ENCODE measurements at regions not wholly inside any gene's neighbourhood (a gene's known extent, or its start where the extent isn't known, plus 50 kb on each side); places are given as distances from the start of the nearest gene placed in this dataset.

DNA sequence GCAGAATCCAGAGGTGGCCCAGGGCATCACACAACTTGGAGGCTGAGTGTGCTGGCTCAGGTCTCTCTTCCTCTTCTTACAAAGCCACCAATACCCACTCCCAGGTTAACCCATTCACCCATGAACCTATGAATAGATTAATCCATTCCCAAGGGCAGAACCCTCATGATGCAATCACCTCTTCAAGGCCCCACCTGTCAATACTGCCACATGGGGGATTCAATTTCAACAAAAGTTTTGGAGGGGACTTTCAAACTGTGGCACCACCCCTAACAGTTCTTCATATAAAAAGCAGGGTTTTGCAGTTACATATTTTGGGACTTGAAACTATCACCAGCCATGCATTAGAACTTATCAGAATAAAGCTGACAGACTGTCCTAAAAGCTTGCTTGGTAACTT is 193.6 kb upstream of the RNF32 start:
- Histone ChIP-seq H3K9ac (ENCODE audit: low read depth, low read length, poor library complexity) (no peak overlapping the region), H3K23ac (ENCODE audit: low read depth, low read length, poor library complexity) (no peak overlapping the region), H3K4me2 (ENCODE audit: insufficient read depth, low read length, poor library complexity, severe bottlenecking) (no peak overlapping the region), H3K27ac (replicated peaks; ENCODE audit: low read length) (no peak overlapping the region), H2AFZ (ENCODE audit: low read length) (no peak overlapping the region), H3K36me3 (replicated peaks in 1 of 2; ENCODE audit: control insufficient read depth in 2 of 2, insufficient read depth in 2 of 2, low read length in 2 of 2) (no peaks in the 10 kb centered on the region), H3K27me3 (ENCODE audit: control insufficient read depth in 3 of 3, insufficient read depth in 3 of 3, low read depth in 1 of 3, low read length in 3 of 3) (peaks cover 0 to 3% (median 0%) of the 10 kb centered on the region in 3 experiments), H3K9me3 (replicated peaks in 1 of 2; ENCODE audit: control insufficient read depth in 2 of 2, insufficient read depth in 1 of 2, low read depth in 1 of 2, low read length in 2 of 2) (peaks cover 0 to 3% of the 10 kb centered on the region in 2 donors), H3K4me1 (ENCODE audit: control insufficient read depth in 2 of 2, insufficient read depth in 1 of 2, low read depth in 1 of 2, low read length in 2 of 2) (no peaks in the 10 kb centered on the region), H2BK5ac (ENCODE audit: low read length) (no peak overlapping the region), H3K4me3 (ENCODE audit: low read length in 2 of 2) (no peak overlapping the region), H3K4ac (ENCODE audit: low read length) (no peak overlapping the region), H3K79me1 (ENCODE audit: low read depth, low read length) (peaks cover 2% of the 10 kb centered on the region), H2AK5ac (ENCODE audit: low read depth, low read length) (no peak overlapping the region), H2BK120ac (ENCODE audit: low read depth, low read length) (no peak overlapping the region), H3K14ac (ENCODE audit: low read length) (no peak overlapping the region), H3K18ac (ENCODE audit: low read length) (no peak overlapping the region), H2BK12ac (ENCODE audit: low read length) (no peak overlapping the region), H4K91ac (ENCODE audit: low read depth, low read length, poor library complexity) (no peak overlapping the region), H4K8ac (ENCODE audit: low read depth, low read length) (no peak overlapping the region), H2BK15ac (ENCODE audit: low read length) (no peak overlapping the region)
- no peak for DNase-seq (ENCODE audit: low spot score)

DNA sequence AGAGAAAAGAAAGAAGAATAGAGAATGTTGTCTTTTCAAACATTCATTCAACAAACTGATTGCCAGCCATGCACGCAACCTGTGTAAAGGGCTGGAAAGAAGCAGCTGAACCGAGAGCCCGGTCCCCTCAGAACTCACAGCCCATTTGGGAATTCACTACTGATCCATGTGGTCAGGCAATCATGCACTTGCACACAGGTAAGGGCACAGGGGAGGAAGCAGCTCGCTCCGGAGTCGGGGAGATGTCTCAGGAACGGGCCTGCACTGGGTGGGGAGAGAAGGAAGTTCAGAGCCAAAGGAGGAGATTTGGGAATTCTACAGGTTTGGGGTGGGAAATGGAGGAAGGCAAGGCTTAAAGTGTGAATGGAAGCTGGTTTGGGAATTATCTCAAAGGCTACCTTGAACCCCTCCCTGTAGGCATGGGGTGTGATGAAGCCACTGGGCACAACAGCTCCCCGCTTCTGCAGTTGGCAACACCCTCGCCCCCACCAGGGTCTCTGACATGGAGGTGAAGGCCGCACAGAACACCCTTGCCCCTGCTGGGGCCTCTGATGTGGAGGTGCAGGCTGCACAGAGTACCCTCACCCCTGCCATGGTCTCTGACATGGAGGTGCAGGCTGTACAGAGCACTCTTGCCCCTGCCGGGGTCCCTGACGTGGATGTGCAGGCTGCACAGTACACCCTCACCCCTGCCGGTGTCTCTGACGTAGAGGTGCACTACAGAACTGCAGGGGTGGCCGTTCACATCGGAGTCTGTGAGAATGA is 194.4 kb upstream of the RNF32 start:
- no peak for DNase-seq (ENCODE audit: low spot score)
- Histone ChIP-seq H3K9me3 (replicated peaks in 1 of 2; ENCODE audit: control insufficient read depth in 2 of 2, insufficient read depth in 1 of 2, low read depth in 1 of 2, low read length in 2 of 2) (peaks cover 0 to 3% of the 10 kb centered on the region in 2 donors), H2BK15ac (ENCODE audit: low read length) (no peak overlapping the region), H2AK5ac (ENCODE audit: low read depth, low read length) (peak overlapping the region; percentile 38), H2BK12ac (ENCODE audit: low read length) (no peak overlapping the region), H3K27me3 (ENCODE audit: control insufficient read depth in 3 of 3, insufficient read depth in 3 of 3, low read depth in 1 of 3, low read length in 3 of 3) (peaks cover 0 to 3% (median 0%) of the 10 kb centered on the region in 3 experiments), H2AFZ (ENCODE audit: low read length) (no peak overlapping the region), H3K4me2 (ENCODE audit: insufficient read depth, low read length, poor library complexity, severe bottlenecking) (no peak overlapping the region), H4K91ac (ENCODE audit: low read depth, low read length, poor library complexity) (no peak overlapping the region), H3K18ac (ENCODE audit: low read length) (no peak overlapping the region), H4K8ac (ENCODE audit: low read depth, low read length) (no peak overlapping the region), H2BK120ac (ENCODE audit: low read depth, low read length) (peak overlapping the region; percentile 40), H2BK5ac (ENCODE audit: low read length) (no peak overlapping the region), H3K4ac (ENCODE audit: low read length) (no peak overlapping the region), H3K14ac (ENCODE audit: low read length) (no peak overlapping the region), H3K4me3 (ENCODE audit: low read length in 2 of 2) (no peak overlapping the region), H3K4me1 (ENCODE audit: control insufficient read depth in 2 of 2, insufficient read depth in 1 of 2, low read depth in 1 of 2, low read length in 2 of 2) (no peaks in the 10 kb centered on the region), H3K27ac (replicated peaks; ENCODE audit: low read length) (no peak overlapping the region), H3K23ac (ENCODE audit: low read depth, low read length, poor library complexity) (peak overlapping the region; percentile 76), H3K9ac (ENCODE audit: low read depth, low read length, poor library complexity) (no peak overlapping the region), H3K79me1 (ENCODE audit: low read depth, low read length) (peaks cover 2% of the 10 kb centered on the region), H3K36me3 (replicated peaks in 1 of 2; ENCODE audit: control insufficient read depth in 2 of 2, insufficient read depth in 2 of 2, low read length in 2 of 2) (no peaks in the 10 kb centered on the region)
- no CpG with 5 or more reads among the region's 16 CpGs for WGBS, 2 donors (ENCODE audit: extremely low coverage in 2 of 2, insufficient read length in 2 of 2, insufficient replicate concordance in 1 of 2)

DNA sequence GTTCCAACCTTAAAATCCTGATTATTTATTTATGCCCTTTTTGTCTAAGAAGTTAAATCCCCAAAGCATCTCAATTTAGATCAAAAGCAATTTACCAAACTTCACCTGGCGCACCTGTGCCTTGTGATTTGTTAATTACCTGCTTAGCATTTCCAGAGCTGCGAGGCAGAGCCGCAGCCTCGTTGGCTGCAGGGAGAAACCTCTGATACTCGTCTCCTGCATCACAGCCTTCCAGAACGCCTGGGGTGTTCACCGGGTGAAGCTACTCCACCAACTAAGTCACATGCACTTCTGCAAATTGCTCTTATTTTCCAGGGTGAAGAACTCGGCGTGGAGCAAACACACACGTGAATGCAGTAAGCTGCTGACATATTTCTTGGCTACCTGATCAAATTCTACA is 198.1 kb upstream of the RNF32 start:
- H2AFZ ChIP-seq (ENCODE audit: low read length) = no peak overlapping the region

GRCh38 chr7:156440456-156440855 is 200.1 kb upstream of the RNF32 start:
- H2AK5ac ChIP-seq (ENCODE audit: low read depth, low read length) = no peak overlapping the region
- no peaks in the 10 kb centered on the region for H3K4me1 ChIP-seq (ENCODE audit: control insufficient read depth in 2 of 2, insufficient read depth in 1 of 2, low read depth in 1 of 2, low read length in 2 of 2)
- no peak for DNase-seq (ENCODE audit: low spot score)
- WGBS, 2 donors (ENCODE audit: extremely low coverage in 2 of 2, insufficient read length in 2 of 2, insufficient replicate concordance in 1 of 2) = no CpG with 5 or more reads among the region's 13 CpGs
- H2BK12ac ChIP-seq (ENCODE audit: low read length) = no peak overlapping the region
- no peak overlapping the region for H4K8ac ChIP-seq (ENCODE audit: low read depth, low read length)
- H3K4ac ChIP-seq (ENCODE audit: low read length) = no peak overlapping the region
- H3K18ac ChIP-seq (ENCODE audit: low read length) = peak overlapping the region; percentile 39
- no peaks in the 10 kb centered on the region for H3K79me1 ChIP-seq (ENCODE audit: low read depth, low read length)
- H2BK120ac ChIP-seq (ENCODE audit: low read depth, low read length) = no peak overlapping the region
- no peak overlapping the region for H2AFZ ChIP-seq (ENCODE audit: low read length)
- H2BK15ac ChIP-seq (ENCODE audit: low read length) = no peak overlapping the region
- H4K91ac ChIP-seq (ENCODE audit: low read depth, low read length, poor library complexity) = no peak overlapping the region
- H3K27me3 ChIP-seq (ENCODE audit: control insufficient read depth in 3 of 3, insufficient read depth in 3 of 3, low read depth in 1 of 3, low read length in 3 of 3) = peaks cover 0 to 26% (median 0%) of the 10 kb centered on the region in 3 experiments
- no peak overlapping the region for H2BK5ac ChIP-seq (ENCODE audit: low read length)
- H3K9me3 ChIP-seq (replicated peaks in 1 of 2; ENCODE audit: control insufficient read depth in 2 of 2, insufficient read depth in 1 of 2, low read depth in 1 of 2, low read length in 2 of 2) = no peaks in the 10 kb centered on the region
- no peak overlapping the region for H3K14ac ChIP-seq (ENCODE audit: low read length)
- H3K9ac ChIP-seq (ENCODE audit: low read depth, low read length, poor library complexity) = no peak overlapping the region
- H3K23ac ChIP-seq (ENCODE audit: low read depth, low read length, poor library complexity) = peak overlapping the region; percentile 1
- H3K27ac ChIP-seq (replicated peaks; ENCODE audit: low read length) = no peak overlapping the region
- no peaks in the 10 kb centered on the region for H3K36me3 ChIP-seq (replicated peaks in 1 of 2; ENCODE audit: control insufficient read depth in 2 of 2, insufficient read depth in 2 of 2, low read length in 2 of 2)
- no peak overlapping the region for H3K4me3 ChIP-seq (ENCODE audit: low read length in 2 of 2)
- no peak overlapping the region for H3K4me2 ChIP-seq (ENCODE audit: insufficient read depth, low read length, poor library complexity, severe bottlenecking)

More for the DNA sequence above, 198.1 kb upstream of the RNF32 start:
- no peak overlapping the region for H2BK12ac ChIP-seq (ENCODE audit: low read length)
- peaks cover 0 to 20% (median 0%) of the 10 kb centered on the region in 3 experiments for H3K27me3 ChIP-seq (ENCODE audit: control insufficient read depth in 3 of 3, insufficient read depth in 3 of 3, low read depth in 1 of 3, low read length in 3 of 3)
- H3K14ac ChIP-seq (ENCODE audit: low read length) = no peak overlapping the region
- no peaks in the 10 kb centered on the region for H3K4me1 ChIP-seq (ENCODE audit: control insufficient read depth in 2 of 2, insufficient read depth in 1 of 2, low read depth in 1 of 2, low read length in 2 of 2)
- no peak overlapping the region for H3K23ac ChIP-seq (ENCODE audit: low read depth, low read length, poor library complexity)
- H3K9ac ChIP-seq (ENCODE audit: low read depth, low read length, poor library complexity) = no peak overlapping the region
- H4K91ac ChIP-seq (ENCODE audit: low read depth, low read length, poor library complexity) = no peak overlapping the region
- no peak overlapping the region for H3K27ac ChIP-seq (replicated peaks; ENCODE audit: low read length)
- no peaks in the 10 kb centered on the region for H3K9me3 ChIP-seq (replicated peaks in 1 of 2; ENCODE audit: control insufficient read depth in 2 of 2, insufficient read depth in 1 of 2, low read depth in 1 of 2, low read length in 2 of 2)
- no peak overlapping the region for H4K8ac ChIP-seq (ENCODE audit: low read depth, low read length)
- H2AK5ac ChIP-seq (ENCODE audit: low read depth, low read length) = no peak overlapping the region
- H3K36me3 ChIP-seq (replicated peaks in 1 of 2; ENCODE audit: control insufficient read depth in 2 of 2, insufficient read depth in 2 of 2, low read length in 2 of 2) = no peaks in the 10 kb centered on the region
- no peak overlapping the region for H3K4me3 ChIP-seq (ENCODE audit: low read length in 2 of 2)
- no peak overlapping the region for H2BK5ac ChIP-seq (ENCODE audit: low read length)
- no CpG with 5 or more reads among the region's 10 CpGs for WGBS, 2 donors (ENCODE audit: extremely low coverage in 2 of 2, insufficient read length in 2 of 2, insufficient replicate concordance in 1 of 2)
- H3K79me1 ChIP-seq (ENCODE audit: low read depth, low read length) = no peaks in the 10 kb centered on the region
- no peak overlapping the region for H3K18ac ChIP-seq (ENCODE audit: low read length)
- no peak overlapping the region for H3K4ac ChIP-seq (ENCODE audit: low read length)
- H2BK15ac ChIP-seq (ENCODE audit: low read length) = no peak overlapping the region
- DNase-seq (ENCODE audit: low spot score) = no peak
- H3K4me2 ChIP-seq (ENCODE audit: insufficient read depth, low read length, poor library complexity, severe bottlenecking) = no peak overlapping the region
- no peak overlapping the region for H2BK120ac ChIP-seq (ENCODE audit: low read depth, low read length)
